HG03175 (cell line): ENCODE measurements at regions not wholly inside any gene's neighbourhood (a gene's known extent, or its start where the extent isn't known, plus 50 kb on each side); places are given as distances from the start of the nearest gene placed in this dataset.

Experiments
- ATAC-seq: cut with Tn5 transposase; IDR thresholded peaks from one replicate; pipeline ENCODE4 v1.9.1; 2021; ENCODE audit warnings: mild to moderate bottlenecking, moderate library complexity; ENCODE audit not compliant: unreplicated experiment

GRCh38 chr2:76461431-76461830 is 750.7 kb upstream of the GCFC2 start:
- ATAC-seq: no peak

DNA sequence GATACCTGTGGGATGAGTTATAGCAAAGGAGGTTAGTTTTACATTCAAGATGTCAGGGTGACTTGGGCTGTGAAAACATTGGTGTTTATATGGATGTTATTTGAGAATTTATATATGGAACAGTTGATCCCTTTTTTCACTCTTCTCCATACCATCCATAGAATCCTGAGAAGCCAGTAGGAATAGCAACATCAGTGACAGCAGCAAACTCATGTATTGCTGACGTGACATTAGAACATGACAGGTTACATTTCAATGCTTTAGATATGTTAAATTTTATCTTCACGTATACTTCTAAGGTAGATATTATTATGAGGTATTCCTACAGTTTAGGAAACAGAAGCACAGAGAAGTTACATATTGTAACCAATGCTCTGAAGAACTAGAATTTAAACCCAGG is 745.2 kb upstream of the GCFC2 start:
- no peak for ATAC-seq

DNA sequence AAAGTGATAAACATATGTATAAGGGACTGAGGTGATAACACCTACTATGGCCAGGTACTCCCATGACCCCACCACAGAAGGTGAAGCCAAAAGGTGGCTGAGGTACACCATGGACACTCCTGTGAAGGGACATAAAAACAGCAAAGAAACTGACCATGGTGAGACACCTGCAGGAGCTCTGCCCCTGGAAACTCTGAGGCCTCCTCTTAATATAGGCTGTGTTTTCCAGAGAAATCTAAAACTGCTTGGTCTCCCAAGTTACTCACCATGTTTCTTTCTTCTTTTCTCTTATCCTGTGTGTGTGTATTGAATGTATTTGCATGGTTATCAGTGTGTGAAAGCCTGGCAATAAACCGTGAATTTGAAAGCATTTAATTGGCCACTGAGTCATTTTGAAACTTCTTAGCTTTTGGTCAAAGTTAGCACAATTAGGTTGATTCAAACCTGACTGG is 739.3 kb upstream of the GCFC2 start:
- ATAC-seq: no peak

DNA sequence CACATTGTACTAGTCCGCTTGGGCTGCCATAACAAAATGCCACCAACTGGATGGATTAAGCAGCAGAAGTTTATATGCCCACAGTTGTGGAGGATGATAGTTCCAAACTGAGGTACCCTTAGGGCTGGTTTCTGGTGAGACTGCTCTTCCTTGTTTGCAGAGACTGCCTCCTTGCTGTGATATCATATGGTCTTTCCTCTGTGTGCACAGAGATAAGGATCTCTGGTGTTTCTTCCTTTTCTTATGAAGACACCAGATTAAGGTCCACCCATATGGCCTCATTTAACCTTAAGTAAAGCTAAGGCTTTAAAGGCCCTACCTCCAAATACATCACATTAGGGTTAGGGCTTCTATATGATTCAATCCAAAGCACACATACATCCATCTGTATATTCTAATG is 738.2 kb upstream of the GCFC2 start:
- no peak for ATAC-seq

DNA sequence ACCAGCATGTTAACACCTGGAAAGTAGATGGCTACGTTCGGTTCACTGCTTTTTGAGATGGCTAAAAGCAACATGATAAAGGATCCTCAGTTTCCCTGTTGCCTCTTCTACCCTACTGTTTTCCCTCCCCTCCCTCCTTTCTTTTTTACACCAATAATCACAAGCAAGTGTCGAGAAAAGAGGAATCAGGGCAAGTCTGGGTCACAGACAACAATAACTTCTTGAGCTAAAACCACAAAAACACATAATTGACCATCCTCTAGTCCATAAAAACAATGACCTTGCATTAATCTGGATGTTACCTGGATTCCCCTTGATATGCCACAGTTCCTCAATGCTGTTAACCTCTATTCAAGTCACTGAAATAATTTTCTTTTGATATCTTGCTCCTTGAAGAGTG is 736.6 kb upstream of the GCFC2 start:
- ATAC-seq: no peak

DNA sequence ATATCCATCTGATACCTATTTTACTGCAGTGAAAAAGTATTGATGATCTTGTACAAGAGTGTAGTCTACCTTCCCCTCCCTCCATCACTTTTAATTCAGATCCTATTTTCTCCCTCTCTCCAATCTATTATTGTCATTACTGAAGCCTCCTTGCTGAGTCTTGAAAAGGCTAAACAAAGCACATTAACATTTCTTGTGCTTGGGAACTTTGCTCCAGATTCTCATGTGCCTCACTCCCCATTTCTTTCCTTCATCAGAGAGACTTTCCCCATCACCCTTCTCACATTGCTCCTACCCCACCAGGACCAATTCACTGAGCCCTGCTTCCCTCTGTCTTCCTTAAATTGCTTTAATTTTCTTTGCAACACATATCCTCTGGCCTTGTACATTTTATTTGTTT is 736.2 kb upstream of the GCFC2 start:
- no peak for ATAC-seq

DNA sequence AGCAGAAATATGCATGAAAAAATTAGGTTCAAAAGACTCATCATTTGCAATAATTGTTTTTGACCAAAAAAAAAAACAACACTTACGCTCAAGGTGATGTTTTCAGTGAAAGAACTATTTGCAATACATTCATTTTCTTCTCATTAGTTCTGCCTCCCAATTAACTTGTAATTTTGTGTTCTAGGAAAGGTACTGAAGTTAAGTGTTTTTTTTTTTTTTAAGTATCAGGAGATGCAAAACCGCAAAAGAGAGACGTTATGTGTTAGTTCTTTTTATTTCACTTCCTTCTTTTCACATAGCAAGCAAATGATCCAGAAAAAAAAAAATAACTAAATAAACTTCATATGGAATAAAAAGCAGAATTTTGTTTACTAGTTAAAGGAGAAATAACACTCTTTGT is 735.2 kb upstream of the GCFC2 start:
- ATAC-seq: no peak

DNA sequence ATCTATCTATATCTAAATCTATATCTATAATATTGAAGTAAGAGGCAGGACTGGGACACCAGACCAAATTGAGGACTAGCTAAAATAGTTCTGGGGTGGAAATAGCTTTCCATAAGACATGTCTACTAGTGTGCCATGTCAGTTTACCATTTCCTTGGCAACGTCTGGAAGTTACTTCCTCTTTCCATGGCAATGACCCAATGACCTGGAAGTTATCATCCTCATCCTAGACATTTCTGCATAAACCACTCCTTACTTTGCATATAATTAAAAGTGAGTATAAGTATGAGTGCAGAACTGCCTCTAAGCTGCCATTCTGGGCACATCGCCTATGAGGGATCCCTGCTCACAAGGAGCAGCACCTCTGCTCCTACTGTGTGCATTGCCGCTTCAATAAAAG is 734.0 kb upstream of the GCFC2 start:
- no peak for ATAC-seq

DNA sequence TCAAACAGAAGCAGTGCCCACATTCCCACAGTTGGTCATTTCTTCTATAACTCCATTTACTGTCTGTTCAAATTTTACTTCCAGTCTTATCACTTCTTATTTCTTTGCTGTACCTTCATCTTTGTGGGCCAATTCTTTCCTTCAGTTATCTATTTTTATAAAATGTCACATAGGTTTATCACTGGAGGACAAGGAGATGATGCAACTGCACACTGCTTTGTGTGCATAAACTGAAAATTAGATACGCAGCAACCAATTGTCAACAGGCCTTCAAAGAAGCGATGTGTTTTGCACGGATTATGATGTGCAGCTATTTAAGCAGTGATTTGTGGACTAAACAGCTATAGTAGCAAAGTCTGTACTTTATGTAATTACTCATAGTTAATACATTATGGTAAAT is 726.8 kb upstream of the GCFC2 start:
- ATAC-seq: no peak

DNA sequence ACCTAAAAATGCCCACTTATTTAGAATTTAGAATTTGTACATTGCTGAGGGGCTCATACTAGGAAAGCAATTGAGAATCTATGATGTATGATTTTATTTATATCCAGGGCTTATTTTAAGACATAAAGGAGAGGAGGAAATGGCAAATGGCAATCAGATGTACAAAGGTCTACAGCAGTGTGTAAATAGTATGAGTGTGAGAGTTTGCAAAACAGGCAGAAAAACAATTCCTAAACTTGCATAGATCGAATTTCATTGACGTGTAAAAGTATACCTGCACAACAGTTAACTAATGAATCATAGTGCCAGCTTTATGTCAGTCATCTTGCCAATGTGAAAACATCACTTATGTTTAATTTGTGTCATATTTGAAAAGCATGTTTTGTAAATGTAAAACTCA is 718.7 kb upstream of the GCFC2 start:
- ATAC-seq: no peak

DNA sequence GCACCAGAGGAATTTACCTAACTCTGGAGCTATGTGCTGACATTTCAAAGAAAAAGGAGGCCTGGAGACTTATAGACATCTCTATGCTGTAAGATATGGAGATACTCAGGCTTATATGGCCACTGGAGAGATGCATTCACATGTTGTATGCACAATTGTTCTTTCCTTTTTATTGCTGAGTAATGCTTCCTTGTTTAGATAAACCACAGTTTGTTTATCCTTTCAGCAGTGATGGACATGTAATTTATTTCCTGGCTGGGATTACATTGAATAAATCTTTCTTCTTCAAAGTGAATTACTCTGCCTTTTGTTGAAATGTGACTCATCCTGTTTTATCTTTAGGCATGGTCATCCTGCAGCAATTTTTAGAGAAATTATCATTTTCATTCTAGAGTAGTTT is 716.7 kb upstream of the GCFC2 start:
- ATAC-seq: no peak

- no peak for ATAC-seq
Observed at GRCh38 chr2:76415821-76416220, 705.1 kb upstream of the GCFC2 start.

GRCh38 chr2:76413436-76413835 is 702.7 kb upstream of the GCFC2 start:
- no peak for ATAC-seq

- ATAC-seq: no peak
Observed at GRCh38 chr2:76406134-76406855, 695.6 kb upstream of the GCFC2 start.

- ATAC-seq: no peak
Observed at GRCh38 chr2:76393356-76393755, 682.6 kb upstream of the GCFC2 start.

DNA sequence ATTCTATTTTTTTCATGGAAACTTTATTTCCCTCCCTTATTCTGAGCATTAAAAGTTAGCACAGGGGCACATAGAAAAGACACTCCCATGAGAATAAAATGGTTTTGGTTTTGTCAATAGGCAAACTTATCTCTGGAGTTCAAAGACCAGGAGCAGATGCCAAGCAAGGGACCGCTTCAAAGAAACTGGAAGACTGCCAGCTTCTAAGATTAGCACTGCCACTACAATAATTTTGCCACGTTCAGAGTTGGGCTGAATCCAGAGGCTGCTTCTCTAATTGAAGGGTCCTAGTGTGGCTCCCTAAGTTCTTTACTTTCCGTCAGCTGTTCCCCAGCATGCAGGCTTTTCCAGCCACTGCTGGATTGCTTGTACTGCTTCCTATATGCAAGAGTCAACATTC is 681.0 kb upstream of the GCFC2 start:
- ATAC-seq: no peak

DNA sequence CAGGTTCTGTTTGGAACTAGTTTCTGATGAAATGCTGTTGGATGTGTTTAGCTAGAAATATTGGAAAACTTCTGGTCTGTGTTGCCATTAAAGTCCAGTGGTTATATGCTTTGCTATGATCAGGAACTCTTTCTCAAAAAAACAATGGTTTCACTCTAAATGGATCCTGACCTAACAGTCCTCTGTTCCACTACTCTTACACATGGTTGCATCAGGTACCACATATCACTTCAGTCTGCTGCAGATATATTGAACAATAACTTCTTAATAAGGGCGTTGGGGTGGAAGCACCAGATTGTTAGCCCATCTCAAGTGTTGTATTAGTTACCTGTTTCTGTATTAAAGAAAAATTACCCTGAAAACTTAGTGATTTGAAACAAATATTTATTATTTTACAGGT is 676.6 kb upstream of the GCFC2 start:
- ATAC-seq: no peak

DNA sequence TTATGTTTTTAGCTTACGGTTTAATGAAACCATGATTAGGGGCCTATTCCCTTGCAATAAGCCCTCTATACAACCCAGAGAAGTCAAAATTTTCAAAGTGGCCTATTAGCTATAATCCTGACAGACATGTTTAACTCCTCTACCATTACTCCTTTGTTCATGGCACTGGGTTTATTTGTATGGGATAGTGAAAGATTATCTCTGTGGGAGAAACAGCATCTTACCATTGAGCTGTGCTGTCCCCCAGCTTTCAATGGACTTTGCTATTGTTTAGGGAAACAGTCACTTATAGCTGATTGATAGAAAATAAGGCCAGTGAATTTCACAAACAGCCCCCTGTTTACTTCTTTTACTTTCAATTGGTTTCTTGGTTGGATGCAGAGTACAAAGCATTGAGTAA is 675.2 kb upstream of the GCFC2 start:
- ATAC-seq: no peak

DNA sequence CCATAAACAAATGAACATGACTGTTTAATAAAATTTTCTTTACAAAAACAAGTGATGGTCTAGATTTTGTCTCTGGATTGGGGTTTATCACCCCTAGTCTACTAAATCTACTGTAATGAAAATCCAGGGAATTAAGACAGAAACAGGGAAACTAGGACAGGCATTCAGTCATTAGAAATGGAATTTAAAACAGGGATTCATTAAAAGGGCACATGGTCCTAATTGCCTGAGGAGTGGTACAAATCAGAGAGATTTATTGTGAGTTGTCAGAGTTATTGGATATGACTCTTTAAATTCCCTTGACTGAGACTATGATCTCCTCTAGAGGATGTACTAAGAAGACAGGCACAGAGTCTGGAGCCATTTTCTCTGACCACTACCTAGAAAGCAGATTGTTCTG is 670.9 kb upstream of the GCFC2 start:
- no peak for ATAC-seq

DNA sequence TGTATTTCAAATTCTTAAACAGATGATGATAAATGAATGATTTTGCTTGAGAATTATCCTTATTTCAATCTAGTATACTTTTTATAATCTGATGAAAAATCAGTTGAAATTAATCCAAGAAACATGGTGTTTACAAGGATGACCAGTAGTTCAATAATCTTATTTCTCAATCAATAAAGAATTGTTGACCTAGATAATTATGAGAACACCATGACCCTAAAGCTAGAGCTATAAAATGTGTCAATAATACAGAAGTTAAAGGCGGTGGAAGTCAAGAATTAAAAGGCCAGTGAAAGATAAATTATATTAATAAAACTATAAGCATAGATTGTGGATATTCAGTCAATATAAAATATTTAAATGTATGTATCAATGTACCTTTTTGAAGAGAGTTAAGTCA is 667.4 kb upstream of the GCFC2 start:
- ATAC-seq: no peak

DNA sequence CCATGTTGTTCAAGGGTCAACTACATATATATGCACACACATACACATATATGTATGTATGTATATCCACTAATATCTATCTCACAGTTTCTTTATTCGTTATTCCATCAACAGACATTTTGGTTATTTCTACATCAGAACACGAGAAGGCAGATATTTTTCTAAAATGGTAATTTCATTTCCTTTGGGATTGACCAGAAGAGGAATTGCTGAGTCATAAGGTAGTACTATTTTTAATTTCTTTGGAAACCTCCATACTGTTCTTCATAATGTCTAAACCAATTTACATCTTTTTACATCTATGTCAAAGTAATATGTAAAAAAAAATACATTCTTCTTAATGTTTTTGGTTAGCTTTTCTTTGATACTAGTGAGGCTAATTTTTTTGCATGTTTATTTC is 630.7 kb upstream of the GCFC2 start:
- ATAC-seq: no peak

GRCh38 chr2:76332871-76333270 is 622.2 kb upstream of the GCFC2 start:
- ATAC-seq: no peak

- no peak for ATAC-seq
Observed at GRCh38 chr2:76330865-76331264, 620.1 kb upstream of the GCFC2 start.
